SU-DHL-6 (cell line): ENCODE measurements at regions not wholly inside any gene's neighbourhood (a gene's known extent, or its start where the extent isn't known, plus 50 kb on each side); places are given as distances from the start of the nearest gene placed in this dataset.

Experiments used
- H2AFZ ChIP-seq: fragments of 200-600 bp; sonication (generic); 2 replicates; pipeline ENCODE4 v1.6.1; 2014; ENCODE audit warnings: low read depth, mild to moderate bottlenecking, moderate library complexity, mixed read lengths, antibody characterized with exemption, low read length; ENCODE audit not compliant: severe bottlenecking
- H3F3A ChIP-seq: fragments of 200-600 bp; shearing (Covaris generic); 2 replicates; pipeline ENCODE4 v1.6.0; 2016; ENCODE audit warnings: antibody characterized with exemption, mild to moderate bottlenecking; ENCODE audit not compliant: insufficient read depth
- H3K27ac ChIP-seq: fragments of 200-600 bp; sonication (generic); 2 replicates; pipeline ENCODE4 v1.5.1; 2016; ENCODE audit warnings: low read depth, mild to moderate bottlenecking, low read length, moderate library complexity, mixed read lengths
- H3K27me3 ChIP-seq: fragments of 200-600 bp; sonication (generic), shearing (Covaris generic); 2 replicates; pipeline ENCODE4 v1.6.0; 2014; ENCODE audit warnings: mild to moderate bottlenecking, low read length
- H3K36me3 ChIP-seq: fragments of 200-600 bp; sonication (generic); 2 replicates; pipeline ENCODE4 v1.6.1; 2014; ENCODE audit warnings: mild to moderate bottlenecking, low read length, mixed read lengths
- H3K4me2 ChIP-seq: fragments of 300-600, 200-600 bp; shearing (Covaris generic), sonication (generic); 2 replicates; pipeline ENCODE4 v1.6.0; 2014; ENCODE audit warnings: low read length, low read depth, mild to moderate bottlenecking; ENCODE audit not compliant: poor library complexity, severe bottlenecking
- H3K4me3 ChIP-seq: fragments of 200-600 bp; sonication (generic); 2 replicates; pipeline ENCODE4 v1.5.1; 2014; ENCODE audit warnings: antibody characterized with exemption, low read length, mild to moderate bottlenecking, mixed read lengths; ENCODE audit not compliant: insufficient read depth, poor library complexity, severe bottlenecking
- H3K79me2 ChIP-seq: fragments of 200-600 bp; sonication (generic); 2 replicates; pipeline ENCODE4 v1.6.1; 2014; ENCODE audit warnings: mild to moderate bottlenecking, low read length, moderate library complexity; ENCODE audit not compliant: insufficient read depth
- H3K9ac ChIP-seq: fragments of 200-600 bp; sonication (generic); 2 replicates; pipeline ENCODE4 v1.7.0; 2014; ENCODE audit warnings: mild to moderate bottlenecking, low read length
- H3K9me2 ChIP-seq: fragments of 200-600 bp; sonication (generic); replicated peaks from 2 replicates; pipeline ENCODE4 v1.6.1; 2014; ENCODE audit warnings: low read length; ENCODE audit not compliant: insufficient read depth
- H3K9me3 ChIP-seq: fragments of 200-600 bp; sonication (generic); 2 replicates; pipeline ENCODE4 v1.6.1; 2014; ENCODE audit warnings: low read length, mixed read lengths; ENCODE audit not compliant: insufficient read depth
- H4K20me1 ChIP-seq: fragments of 200-600 bp; sonication (generic); 2 replicates; pipeline ENCODE4 v1.6.1; 2014; ENCODE audit warnings: low read depth, mild to moderate bottlenecking, antibody characterized with exemption, low read length, moderate library complexity, mixed read lengths
- CTCF ChIP-seq: fragments of 200-600 bp; sonication (generic); IDR thresholded peaks from one replicate; pipeline ENCODE4 v1.5.1; 2017; ENCODE audit warnings: antibody characterized with exemption, mild to moderate bottlenecking, low read length, moderate library complexity; ENCODE audit not compliant: insufficient read depth, poor library complexity, severe bottlenecking
- EZH2phosphoT487 ChIP-seq: fragments of 200-600 bp; sonication (generic), shearing (Covaris generic); conservative IDR thresholded peaks from 2 replicates; pipeline ENCODE4 v1.6.1; 2018; ENCODE audit warnings: mild to moderate bottlenecking, antibody characterized with exemption, low read length, moderate library complexity, mixed read lengths

GRCh38 chr11:37184326-37184725 lies 586.3 kb upstream of the RAG2 start:
- H3K27ac ChIP-seq = no peak overlapping the region
- H3K4me2 ChIP-seq = no peak overlapping the region
- no peak for TF ChIP-seq EZH2phosphoT487
- TF ChIP-seq CTCF = no peak
- no peaks in the 10 kb centered on the region for H3K27me3 ChIP-seq
- H3K9ac ChIP-seq = no peak overlapping the region
- no peaks in the 10 kb centered on the region for H3K36me3 ChIP-seq
- no peaks in the 10 kb centered on the region for H3K79me2 ChIP-seq
- no peak overlapping the region for H2AFZ ChIP-seq
- no peaks in the 10 kb centered on the region for H3K9me2 ChIP-seq
- no peaks in the 10 kb centered on the region for H4K20me1 ChIP-seq
- no peaks in the 10 kb centered on the region for H3F3A ChIP-seq
- no peaks in the 10 kb centered on the region for H3K9me3 ChIP-seq
- no peak overlapping the region for H3K4me3 ChIP-seq

GRCh38 chr11:37182031-37182430 lies 584.0 kb upstream of the RAG2 start:
- no peak overlapping the region for H3K4me2 ChIP-seq
- H3K79me2 ChIP-seq = no peaks in the 10 kb centered on the region
- H3F3A ChIP-seq = no peaks in the 10 kb centered on the region
- no peaks in the 10 kb centered on the region for H3K27me3 ChIP-seq
- H3K9me2 ChIP-seq = no peaks in the 10 kb centered on the region
- no peak overlapping the region for H3K9ac ChIP-seq
- TF ChIP-seq EZH2phosphoT487 = no peak
- no peak for TF ChIP-seq CTCF
- no peak overlapping the region for H3K27ac ChIP-seq
- H2AFZ ChIP-seq = no peak overlapping the region
- H3K36me3 ChIP-seq = no peaks in the 10 kb centered on the region
- no peaks in the 10 kb centered on the region for H4K20me1 ChIP-seq
- no peaks in the 10 kb centered on the region for H3K9me3 ChIP-seq
- no peak overlapping the region for H3K4me3 ChIP-seq

- Histone ChIP-seq H3K9me3 (no peaks in the 10 kb centered on the region), H3K36me3 (no peaks in the 10 kb centered on the region), H3K4me2 (no peak overlapping the region), H3K27ac (no peak overlapping the region), H3K9me2 (no peaks in the 10 kb centered on the region), H2AFZ (no peak overlapping the region), H3F3A (no peaks in the 10 kb centered on the region), H3K27me3 (no peaks in the 10 kb centered on the region), H3K9ac (no peak overlapping the region), H3K79me2 (no peaks in the 10 kb centered on the region), H4K20me1 (no peaks in the 10 kb centered on the region), H3K4me3 (no peak overlapping the region)
- TF ChIP-seq CTCF (no peak), EZH2phosphoT487 (no peak)
These were observed 579.7 kb upstream of the RAG2 start for GRCh38 chr11:37177721-37178120.

- H3K27ac ChIP-seq = no peak overlapping the region
- no peak overlapping the region for H3K4me2 ChIP-seq
- no peaks in the 10 kb centered on the region for H3K27me3 ChIP-seq
- H3K36me3 ChIP-seq = no peaks in the 10 kb centered on the region
- no peaks in the 10 kb centered on the region for H3K9me3 ChIP-seq
- no peak for TF ChIP-seq EZH2phosphoT487
- no peak for TF ChIP-seq CTCF
- H2AFZ ChIP-seq = no peak overlapping the region
- no peak overlapping the region for H3K9ac ChIP-seq
- H4K20me1 ChIP-seq = no peaks in the 10 kb centered on the region
- H3K4me3 ChIP-seq = no peak overlapping the region
- H3K79me2 ChIP-seq = no peaks in the 10 kb centered on the region
- H3F3A ChIP-seq = no peaks in the 10 kb centered on the region
- no peaks in the 10 kb centered on the region for H3K9me2 ChIP-seq
These were observed 573.4 kb upstream of the RAG2 start for GRCh38 chr11:37171451-37171850.
